GM18951 (cell line): ENCODE measurements at regions not wholly inside any gene's neighbourhood (a gene's known extent, or its start where the extent isn't known, plus 50 kb on each side); places are given as distances from the start of the nearest gene placed in this dataset.

Source experiments
- POLR2A ChIP-seq: IDR thresholded peaks from 4 replicates; pipeline ENCODE4 v1.6.1; 2011; ENCODE audit warnings: mild to moderate bottlenecking; ENCODE audit not compliant: insufficient read length, insufficient read depth; ENCODE audit errors: extremely low read depth
- in situ Hi-C: fragments of 300-500 bp; cut with MboI; formaldehyde crosslinking; loops from one replicate; pipeline ENCODE4 v1.12.0; 2022; ENCODE audit warnings: low sequenced_read_pairs, mixed read lengths, inconsistent platforms; ENCODE audit not compliant: unreplicated experiment

GRCh38 chr2:62307469-62308389 is 111.8 kb downstream of the B3GNT2 start:
- in situ Hi-C loops, result no loop called here
- peak; percentile 16 for TF ChIP-seq POLR2A

DNA sequence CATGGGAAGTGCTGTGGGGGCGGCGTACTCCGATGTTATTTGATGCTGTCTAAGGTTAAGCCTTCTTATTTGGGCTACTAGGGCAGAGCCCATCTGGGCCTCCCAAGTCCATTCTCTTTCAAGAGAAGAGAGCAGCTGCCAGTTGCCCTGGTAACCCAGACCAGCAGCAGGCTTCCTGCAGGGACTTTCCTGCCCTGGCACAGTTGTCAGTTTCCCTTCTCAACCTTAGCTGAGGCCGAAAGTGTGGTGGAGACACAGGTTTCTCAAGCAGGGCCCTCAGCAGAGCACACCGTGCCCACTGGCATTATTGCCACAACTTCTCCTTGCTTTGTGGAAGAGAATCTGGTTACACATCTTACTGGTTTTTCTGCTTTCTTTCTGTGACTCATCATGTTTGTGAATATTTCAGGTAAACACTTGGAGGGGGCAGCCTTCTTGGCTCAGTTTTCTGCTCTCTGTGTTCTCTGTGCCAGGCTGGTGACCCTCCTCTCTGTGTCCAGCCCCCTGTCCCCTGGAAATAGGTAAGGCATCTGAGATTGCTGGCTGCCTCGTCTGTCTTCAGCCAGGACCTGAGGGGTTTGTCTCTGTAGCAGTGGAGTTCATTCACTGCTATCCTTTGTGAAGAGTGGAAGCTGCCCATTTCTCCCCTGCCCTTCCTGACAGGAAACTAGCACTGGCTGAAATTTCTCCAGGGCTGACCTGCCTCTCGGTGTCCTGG is 111.0 kb downstream of the B3GNT2 start:
- no peak for TF ChIP-seq POLR2A
- in situ Hi-C loops, result no loop called here

DNA sequence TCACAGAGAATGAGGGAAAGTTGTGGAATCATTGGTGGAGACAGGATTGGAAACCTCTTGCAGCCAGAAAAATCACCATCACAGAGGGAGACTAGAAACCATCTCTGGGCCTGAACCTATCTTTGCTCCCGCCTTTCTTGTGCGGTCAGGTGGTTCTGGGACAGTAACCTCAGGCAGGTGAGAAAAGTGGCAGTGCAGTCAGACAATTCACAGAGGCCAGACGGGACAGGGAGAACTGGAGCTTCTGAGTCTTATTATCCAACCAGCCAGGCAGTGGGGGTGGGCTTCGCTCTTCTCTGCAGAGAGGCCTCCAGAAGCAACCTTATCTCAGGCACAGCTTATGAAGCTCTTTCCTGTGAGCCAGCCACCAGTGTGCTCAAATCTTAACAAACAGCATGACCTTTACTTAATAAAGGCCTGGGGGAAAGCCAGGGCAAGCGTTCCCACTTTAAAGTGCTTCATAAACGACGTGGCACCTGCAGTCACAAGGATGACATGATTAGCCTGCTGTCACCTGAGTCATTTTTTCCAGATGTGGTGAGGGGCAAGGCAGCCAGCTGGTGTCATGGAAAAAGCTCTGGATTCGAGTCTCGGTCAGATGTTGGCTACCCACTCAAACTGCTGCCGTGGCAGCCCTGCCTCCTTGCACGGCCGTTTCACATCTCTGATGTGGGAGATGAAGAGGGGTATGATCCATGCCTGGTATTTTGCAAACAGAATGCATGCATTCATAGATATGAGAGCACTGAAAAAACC is 109.7 kb downstream of the B3GNT2 start:
- TF ChIP-seq POLR2A, result no peak
- in situ Hi-C loops, result no loop called here

DNA sequence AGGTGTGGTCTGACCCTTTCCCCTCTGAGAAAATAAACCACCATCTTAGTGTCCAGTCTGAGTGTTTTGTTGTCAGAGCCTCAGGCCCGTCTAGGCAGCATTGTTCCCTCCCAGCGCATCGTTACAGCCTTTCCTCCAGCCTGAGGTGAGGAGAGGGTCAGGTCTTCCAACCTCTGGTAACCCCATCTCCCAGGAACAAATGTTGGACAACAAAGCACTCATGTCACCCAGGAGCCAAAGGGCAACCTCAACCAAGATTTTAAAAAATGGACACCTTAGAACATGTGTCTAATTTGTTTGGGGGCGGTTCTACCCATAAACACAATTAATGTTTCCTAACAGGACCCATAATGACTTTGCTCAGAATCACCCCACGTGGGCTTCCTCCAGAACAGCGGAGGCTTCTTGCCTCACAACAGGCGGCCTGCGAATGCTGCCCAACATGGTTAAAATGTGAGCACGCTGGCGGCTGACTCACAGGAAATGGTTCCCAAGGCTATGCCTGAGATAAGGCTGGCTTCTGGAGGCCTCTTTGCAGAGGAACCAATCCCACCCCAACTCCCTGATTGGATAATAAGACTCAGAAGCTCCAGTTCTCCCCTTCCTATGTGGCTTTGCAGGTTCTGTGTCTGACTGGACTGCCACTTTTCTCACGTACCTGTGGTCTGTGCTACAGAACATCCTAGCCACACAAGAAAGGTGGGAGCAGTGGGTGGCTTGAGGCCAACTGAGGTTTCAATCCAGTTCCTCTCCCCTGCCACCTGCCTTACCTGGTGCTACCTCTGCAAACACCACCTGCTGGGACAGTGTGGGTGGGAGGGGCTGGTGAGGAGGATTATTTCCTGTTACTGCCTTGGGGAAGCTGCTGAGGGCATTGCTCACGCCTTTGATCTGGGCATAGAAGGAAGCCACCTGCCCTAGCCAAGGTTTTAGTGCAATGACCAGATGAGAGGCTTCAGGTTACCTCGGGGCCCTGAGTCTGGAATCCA is 108.8 kb downstream of the B3GNT2 start:
- in situ Hi-C loops, result no loop called here
- TF ChIP-seq POLR2A, result no peak

GRCh38 chr2:62303788-62304187 is 107.9 kb downstream of the B3GNT2 start:
- no peak for TF ChIP-seq POLR2A

GRCh38 chr2:62302631-62303435 is 106.9 kb downstream of the B3GNT2 start:
- no peak for TF ChIP-seq POLR2A
- in situ Hi-C loops, result no loop called here

More at GRCh38 chr2:62303788-62304187, 107.9 kb downstream of the B3GNT2 start:
- in situ Hi-C loops, result no loop called here

DNA sequence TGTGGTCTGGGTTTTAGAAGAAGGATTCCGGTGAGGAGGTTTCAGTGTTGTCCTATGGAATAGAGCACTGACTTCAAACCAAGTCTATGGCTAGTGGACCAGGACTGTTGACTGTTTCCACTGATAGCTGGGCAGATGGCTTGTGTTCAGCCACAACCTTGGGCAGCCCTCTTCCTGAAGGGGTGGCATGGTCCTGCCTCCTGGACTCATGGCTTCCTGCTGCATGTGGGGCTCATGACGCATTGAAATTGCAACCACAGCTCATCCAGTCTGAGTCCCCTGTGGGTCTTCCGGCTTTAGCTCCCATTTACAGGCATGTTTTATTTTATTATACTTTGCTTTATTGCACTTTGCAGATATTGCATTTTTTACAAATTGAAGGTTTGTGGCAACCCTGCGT is 105.0 kb downstream of the B3GNT2 start:
- no peak for TF ChIP-seq POLR2A
- in situ Hi-C loops, result no loop called here

GRCh38 chr2:62297624-62298010 is 101.7 kb downstream of the B3GNT2 start:
- in situ Hi-C loops, result no loop called here

DNA sequence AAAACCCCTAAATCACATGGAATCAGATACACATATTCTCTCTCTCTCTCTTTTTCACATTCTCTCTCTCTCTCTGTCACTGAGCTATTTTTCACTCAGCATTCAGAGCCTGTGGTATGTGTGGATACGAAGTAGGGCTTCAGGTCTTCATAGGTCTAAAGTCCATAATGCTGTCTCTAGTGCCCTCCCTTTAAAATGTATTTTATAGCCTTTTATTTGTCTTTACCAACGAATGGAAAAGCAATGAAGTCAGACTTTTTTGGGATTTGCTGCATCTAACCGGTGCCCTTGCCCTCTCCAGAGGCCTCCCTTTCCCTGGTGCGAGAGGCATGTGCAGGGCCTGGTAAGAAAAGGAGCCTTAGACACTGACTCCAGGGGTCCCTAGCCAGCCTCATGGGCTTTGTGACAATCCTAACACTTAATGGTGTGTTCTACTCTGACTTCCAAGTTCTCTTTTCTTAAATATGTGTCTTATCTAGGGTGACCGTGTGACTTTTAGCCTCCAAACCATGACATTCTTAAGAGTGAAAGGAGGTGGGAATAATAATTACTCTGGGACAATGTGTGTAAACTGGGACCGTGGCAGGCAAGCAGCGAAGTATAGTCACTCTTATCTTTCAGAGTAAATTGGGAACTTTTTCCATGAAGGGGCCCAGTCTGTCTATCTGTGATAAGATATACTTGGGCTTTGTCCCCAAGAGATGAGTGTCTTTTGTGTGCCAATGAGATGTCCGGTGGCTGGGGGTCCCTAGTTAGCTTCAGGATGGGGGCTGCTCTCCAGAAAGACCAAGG is 101.1 kb downstream of the B3GNT2 start:
- no peak for TF ChIP-seq POLR2A
- in situ Hi-C loops, result no loop called here

More at GRCh38 chr2:62297624-62298010, 101.7 kb downstream of the B3GNT2 start:
- TF ChIP-seq POLR2A, result no peak

GRCh38 chr2:62296034-62296831 is 100.3 kb downstream of the B3GNT2 start:
- in situ Hi-C loops, result no loop called here

More at GRCh38 chr2:62296034-62296831, 100.3 kb downstream of the B3GNT2 start:
- no peak for TF ChIP-seq POLR2A
